Vagina (tissue), 2 donors: ENCODE measurements at regions not wholly inside any gene's neighbourhood (a gene's known extent, or its start where the extent isn't known, plus 50 kb on each side); places are given as distances from the start of the nearest gene placed in this dataset.

ENCODE experiments used
- POLR2AphosphoS5 ChIP-seq, 2 donors: sonication (generic); formaldehyde crosslinking; IDR thresholded peaks; one replicate each; pipeline ENCODE4 v1.9.0; 2017; ENCODE audit warnings: antibody characterized with exemption in 2 of 2, mild to moderate bottlenecking in 2 of 2, low read depth in 1 of 2; ENCODE audit not compliant: insufficient read depth in 1 of 2
- TF ChIP-seq, protein P1 (sequence below), 3 experiments: fragments of 450-650 bp in 2 of 3; fragments of 200-600 bp in 1 of 3; sonication (generic) in 1 of 3; IDR thresholded peaks; one replicate each; pipeline ENCODE4 v1.5.1; 2017 to 2019; ENCODE audit warnings: antibody characterized with exemption in 3 of 3, mild to moderate bottlenecking in 2 of 3, moderate library complexity in 2 of 3

DNA sequence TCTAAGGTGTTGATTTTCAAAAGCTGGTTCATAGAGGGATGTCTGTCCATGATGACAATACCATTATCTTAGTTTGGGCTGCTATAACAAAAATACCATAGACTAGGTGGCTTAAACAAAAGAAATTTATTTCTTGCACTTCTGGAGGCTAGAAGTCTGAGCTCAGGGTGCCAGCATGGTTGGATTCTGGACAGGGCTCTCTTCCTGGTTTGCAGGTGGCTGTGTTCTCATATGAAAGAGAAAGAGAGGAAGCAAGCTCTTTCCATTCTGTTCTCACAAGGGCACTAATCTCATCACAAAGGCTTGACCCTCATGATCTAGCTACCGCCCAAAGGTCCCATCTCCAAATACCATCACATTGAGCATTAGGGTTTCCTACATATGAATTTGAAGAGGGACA is 144.5 kb upstream of the SLC24A3 start:
- TF ChIP-seq, protein P1, sequence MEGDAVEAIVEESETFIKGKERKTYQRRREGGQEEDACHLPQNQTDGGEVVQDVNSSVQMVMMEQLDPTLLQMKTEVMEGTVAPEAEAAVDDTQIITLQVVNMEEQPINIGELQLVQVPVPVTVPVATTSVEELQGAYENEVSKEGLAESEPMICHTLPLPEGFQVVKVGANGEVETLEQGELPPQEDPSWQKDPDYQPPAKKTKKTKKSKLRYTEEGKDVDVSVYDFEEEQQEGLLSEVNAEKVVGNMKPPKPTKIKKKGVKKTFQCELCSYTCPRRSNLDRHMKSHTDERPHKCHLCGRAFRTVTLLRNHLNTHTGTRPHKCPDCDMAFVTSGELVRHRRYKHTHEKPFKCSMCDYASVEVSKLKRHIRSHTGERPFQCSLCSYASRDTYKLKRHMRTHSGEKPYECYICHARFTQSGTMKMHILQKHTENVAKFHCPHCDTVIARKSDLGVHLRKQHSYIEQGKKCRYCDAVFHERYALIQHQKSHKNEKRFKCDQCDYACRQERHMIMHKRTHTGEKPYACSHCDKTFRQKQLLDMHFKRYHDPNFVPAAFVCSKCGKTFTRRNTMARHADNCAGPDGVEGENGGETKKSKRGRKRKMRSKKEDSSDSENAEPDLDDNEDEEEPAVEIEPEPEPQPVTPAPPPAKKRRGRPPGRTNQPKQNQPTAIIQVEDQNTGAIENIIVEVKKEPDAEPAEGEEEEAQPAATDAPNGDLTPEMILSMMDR (IDR thresholded peaks at IDR 0.05), result no peak
- TF ChIP-seq POLR2AphosphoS5 (IDR thresholded peaks at IDR 0.05; ENCODE audit: insufficient read depth in 1 of 2, low read depth in 1 of 2), result no peak
